ENCODE measurements at regions not wholly inside any gene's neighbourhood (a gene's known extent, or its start where the extent isn't known, plus 50 kb on each side); places are given as distances from the start of the nearest gene placed in this dataset.

DNA sequence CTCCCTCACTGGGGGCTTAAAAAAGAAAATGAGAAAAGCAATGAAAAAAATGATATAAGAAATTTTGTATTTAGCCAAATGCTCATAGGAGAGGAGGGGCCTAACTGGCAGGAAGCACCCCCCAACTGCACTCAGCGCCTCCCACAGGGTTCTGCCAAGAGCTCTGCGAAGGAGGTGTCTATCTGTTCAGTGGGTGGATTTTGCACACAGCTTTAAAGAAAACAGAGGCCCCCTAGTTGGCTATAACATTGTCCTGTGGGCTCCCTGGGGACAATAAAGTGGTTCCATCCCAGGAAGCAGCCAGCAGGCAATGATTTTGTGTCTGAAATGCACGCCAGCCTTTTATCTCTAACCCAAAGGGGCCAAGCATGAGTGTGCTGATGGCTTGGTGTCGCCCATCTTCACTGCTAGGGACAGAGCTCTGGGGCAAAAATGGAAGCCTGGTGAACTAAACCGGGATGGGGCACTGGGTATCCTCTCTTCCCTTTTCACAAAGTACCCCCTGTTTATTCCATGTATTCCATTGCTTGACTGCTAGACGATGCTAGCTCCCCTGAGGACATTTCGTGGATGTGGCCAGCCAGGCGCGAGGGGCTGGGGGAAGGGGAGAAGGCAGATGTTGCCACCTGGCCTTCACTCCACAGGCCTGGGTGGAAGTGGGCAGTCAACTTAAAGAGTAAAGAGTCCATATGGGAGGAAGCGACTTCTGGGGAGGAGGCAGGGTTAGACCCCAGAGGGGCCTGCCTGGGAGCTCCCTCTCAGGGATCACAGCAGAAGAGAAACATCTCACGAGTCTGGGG lies 205.7 kb downstream of the CYP26B1 start:
- no peaks in the 10 kb centered on the region for H3K9me3 ChIP-seq
- WGBS, 2 donors = 80 to 82% methylated on average over 4 to 11 of the region's 11 CpGs
- H3K4me1 ChIP-seq = peaks cover 0 to 7% (median 0%) of the 10 kb centered on the region in 3 donors
- no peak overlapping the region for H3K4me3 ChIP-seq
- intact Hi-C loops (cut with DNase I) = no loop called here
- TF ChIP-seq POLR2A (IDR thresholded peaks at IDR 0.05) = no peak
- TF ChIP-seq, protein P1, sequence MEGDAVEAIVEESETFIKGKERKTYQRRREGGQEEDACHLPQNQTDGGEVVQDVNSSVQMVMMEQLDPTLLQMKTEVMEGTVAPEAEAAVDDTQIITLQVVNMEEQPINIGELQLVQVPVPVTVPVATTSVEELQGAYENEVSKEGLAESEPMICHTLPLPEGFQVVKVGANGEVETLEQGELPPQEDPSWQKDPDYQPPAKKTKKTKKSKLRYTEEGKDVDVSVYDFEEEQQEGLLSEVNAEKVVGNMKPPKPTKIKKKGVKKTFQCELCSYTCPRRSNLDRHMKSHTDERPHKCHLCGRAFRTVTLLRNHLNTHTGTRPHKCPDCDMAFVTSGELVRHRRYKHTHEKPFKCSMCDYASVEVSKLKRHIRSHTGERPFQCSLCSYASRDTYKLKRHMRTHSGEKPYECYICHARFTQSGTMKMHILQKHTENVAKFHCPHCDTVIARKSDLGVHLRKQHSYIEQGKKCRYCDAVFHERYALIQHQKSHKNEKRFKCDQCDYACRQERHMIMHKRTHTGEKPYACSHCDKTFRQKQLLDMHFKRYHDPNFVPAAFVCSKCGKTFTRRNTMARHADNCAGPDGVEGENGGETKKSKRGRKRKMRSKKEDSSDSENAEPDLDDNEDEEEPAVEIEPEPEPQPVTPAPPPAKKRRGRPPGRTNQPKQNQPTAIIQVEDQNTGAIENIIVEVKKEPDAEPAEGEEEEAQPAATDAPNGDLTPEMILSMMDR (IDR thresholded peaks at IDR 0.05) = no peak
- H3K36me3 ChIP-seq = no peaks in the 10 kb centered on the region
- no peak overlapping the region for H3K27ac ChIP-seq
- DNase-seq = no peak
- H3K27me3 ChIP-seq = no peaks in the 10 kb centered on the region

DNA sequence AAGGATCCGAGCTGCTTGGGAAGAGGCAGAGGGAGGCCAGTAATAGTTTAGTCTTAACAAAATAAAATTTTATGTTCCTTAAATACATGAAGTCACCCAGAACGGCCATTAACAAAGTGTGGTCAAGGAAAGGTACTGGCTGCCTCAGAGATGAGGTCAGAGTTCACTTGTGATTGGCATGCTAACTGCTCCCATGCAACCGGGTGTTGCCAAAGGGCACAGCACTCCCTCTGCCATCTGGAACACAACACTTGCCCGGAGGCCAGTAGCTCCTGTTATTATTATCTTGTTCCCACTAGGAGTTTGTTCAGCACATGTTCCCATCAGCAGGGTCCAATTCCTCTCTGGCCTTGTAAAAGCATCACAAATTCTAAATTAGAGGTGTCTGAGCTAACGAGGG lies 207.0 kb downstream of the CYP26B1 start:
- DNase-seq = no peak
- Histone ChIP-seq H3K9me3 (no peaks in the 10 kb centered on the region), H3K4me3 (no peak overlapping the region), H3K27me3 (no peaks in the 10 kb centered on the region), H3K27ac (no peak overlapping the region), H3K4me1 (peaks cover 0 to 7% (median 3%) of the 10 kb centered on the region in 3 donors), H3K36me3 (no peaks in the 10 kb centered on the region)
- intact Hi-C loops (cut with DNase I) = no loop called here
- WGBS, 2 donors = 75 to 78% methylated on average over 4 to 5 of the region's 5 CpGs
- TF ChIP-seq, protein P1 (IDR thresholded peaks at IDR 0.05) = no peak
- TF ChIP-seq POLR2A (IDR thresholded peaks at IDR 0.05) = no peak

DNA sequence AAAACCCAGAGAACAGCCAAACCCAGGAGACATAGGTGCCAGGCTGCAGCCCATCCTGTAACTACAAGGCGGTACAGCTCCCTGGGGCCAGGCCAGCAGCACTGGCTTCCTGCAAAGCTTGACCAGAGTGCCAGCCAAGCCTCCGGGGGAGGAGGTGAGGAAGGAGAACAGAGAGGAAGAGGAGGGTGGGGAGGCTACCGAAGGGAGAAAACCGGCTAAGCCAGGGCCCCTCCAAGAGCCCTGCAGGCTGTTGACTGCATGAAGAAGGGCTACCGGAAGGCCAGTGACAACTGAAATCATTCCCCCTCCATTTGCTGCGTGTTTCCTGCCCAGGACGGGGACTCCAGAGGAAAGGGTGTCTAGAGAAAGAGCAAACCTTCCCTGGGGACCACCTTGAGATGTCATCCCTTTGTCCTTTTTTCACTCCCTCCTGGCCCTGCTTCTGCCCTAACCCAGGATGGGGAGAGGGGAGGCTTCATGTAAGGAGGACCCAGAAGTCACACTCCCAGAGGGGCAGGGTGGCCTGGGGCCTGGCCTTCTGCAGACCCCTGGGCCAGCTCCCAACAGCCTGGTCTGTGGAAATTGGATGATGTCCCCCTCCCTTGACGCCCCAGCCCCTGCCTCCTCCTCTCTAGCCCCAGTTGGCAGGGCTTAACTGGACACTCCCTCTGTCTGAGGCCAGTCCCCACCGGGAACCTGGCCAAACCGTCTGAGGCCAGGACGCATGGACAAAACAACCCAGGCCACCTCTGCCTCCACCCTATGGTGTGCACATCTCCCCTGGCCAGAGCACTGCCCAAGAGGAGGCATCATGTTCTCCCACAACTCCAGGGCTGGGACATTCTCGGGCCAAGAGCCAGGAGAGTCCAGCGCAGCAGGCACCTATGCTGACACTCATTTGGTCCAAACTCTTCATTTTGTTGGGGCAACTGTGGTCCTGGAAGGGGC lies 207.8 kb downstream of the CYP26B1 start:
- DNase-seq = no peak
- TF ChIP-seq POLR2A (IDR thresholded peaks at IDR 0.05) = no peak
- TF ChIP-seq, protein P1 (IDR thresholded peaks at IDR 0.05) = no peak

DNA sequence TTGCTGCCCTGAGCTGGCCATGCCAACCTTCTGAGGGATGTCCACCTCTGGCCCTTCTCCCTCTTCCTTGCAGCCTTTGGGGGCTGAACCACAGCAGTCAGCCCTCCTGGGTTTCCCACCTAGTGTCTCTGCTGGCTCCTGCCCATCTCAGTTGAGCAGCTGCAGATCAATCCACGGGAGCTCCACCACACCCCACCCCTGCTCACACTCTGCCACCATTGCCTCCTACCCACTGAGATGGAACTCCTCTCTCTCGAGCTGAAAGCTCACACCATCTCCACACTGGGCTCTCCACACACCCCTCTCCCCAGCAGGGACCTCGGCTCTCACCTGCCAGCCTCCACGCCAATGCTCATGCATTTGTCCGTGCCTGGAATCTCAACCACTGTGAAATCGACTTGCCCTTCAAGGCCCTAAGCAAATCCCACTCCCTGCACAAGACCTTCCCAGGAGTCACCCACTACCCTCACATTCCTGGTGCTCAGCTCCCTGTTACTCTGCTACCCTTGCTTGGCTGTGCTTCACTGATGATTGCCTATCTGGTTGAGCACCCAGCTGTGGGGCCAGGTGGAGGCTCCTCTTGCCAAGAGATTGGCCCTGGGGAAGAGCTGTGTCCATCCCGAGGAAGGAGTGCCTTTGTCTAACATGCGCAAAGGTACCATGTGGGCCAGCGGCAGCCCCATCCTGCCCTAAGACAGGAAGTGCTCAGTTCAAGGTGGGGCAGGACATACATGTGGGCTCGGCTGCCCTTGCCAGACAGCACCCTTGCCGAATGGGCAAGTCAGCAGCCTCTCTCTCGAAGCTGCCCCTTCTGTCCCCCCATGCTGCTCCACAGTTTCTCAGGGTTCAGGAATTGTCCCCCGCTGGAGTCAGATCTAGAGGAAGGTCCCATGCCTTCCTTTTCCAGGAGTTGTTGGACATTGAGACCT lies 208.7 kb downstream of the CYP26B1 start:
- Histone ChIP-seq H3K4me1 (peaks cover 0 to 21% (median 7%) of the 10 kb centered on the region in 3 donors), H3K27me3 (no peaks in the 10 kb centered on the region), H3K4me3 (no peak overlapping the region), H3K27ac (no peak overlapping the region), H3K36me3 (no peaks in the 10 kb centered on the region), H3K9me3 (no peaks in the 10 kb centered on the region)
- intact Hi-C loops (cut with DNase I) = no loop called here
- TF ChIP-seq, protein P1 (IDR thresholded peaks at IDR 0.05) = no peak
- TF ChIP-seq POLR2A (IDR thresholded peaks at IDR 0.05) = no peak
- DNase-seq = no peak
- WGBS, 2 donors = 85 to 86% methylated on average over 6 to 11 of the region's 13 CpGs

More for the DNA sequence above, 207.8 kb downstream of the CYP26B1 start:
- Histone ChIP-seq H3K36me3 (no peaks in the 10 kb centered on the region), H3K4me3 (no peak overlapping the region), H3K4me1 (peaks cover 0 to 11% (median 7%) of the 10 kb centered on the region in 3 donors), H3K9me3 (no peaks in the 10 kb centered on the region), H3K27me3 (no peaks in the 10 kb centered on the region), H3K27ac (no peak overlapping the region)
- WGBS, 2 donors = 84 to 87% methylated on average over 9 to 12 of the region's 13 CpGs
- intact Hi-C loops (cut with DNase I) = no loop called here
